LHCN-M2 (cell line): ENCODE measurements at regions not wholly inside any gene's neighbourhood (a gene's known extent, or its start where the extent isn't known, plus 50 kb on each side); places are given as distances from the start of the nearest gene placed in this dataset.

Source experiments
- DNase-seq: peaks from one replicate; pipeline ENCODE4 v3.0.0-alpha.2; 2012; ENCODE audit warnings: low read depth

GRCh38 chr9:78563269-78563668 is 266.3 kb downstream of the PSAT1 start:
- DNase-seq, result no peak

- DNase-seq, result no peak
Observed at GRCh38 chr9:78565481-78565880, 268.6 kb downstream of the PSAT1 start.

GRCh38 chr9:78566521-78566920 is 269.6 kb downstream of the PSAT1 start:
- DNase-seq, result peak; percentile 33

GRCh38 chr9:78566948-78567675 is 270.2 kb downstream of the PSAT1 start:
- DNase-seq, result peak; percentile 81

- peak; percentile 33 for DNase-seq
Observed at GRCh38 chr9:78567693-78568092, 270.8 kb downstream of the PSAT1 start.

- DNase-seq, result no peak
Observed at GRCh38 chr9:78568774-78569173, 271.8 kb downstream of the PSAT1 start.

GRCh38 chr9:78572266-78572665 is 275.3 kb downstream of the PSAT1 start:
- peak; percentile 27 for DNase-seq

- no peak for DNase-seq
Observed at GRCh38 chr9:78573205-78573604, 276.3 kb downstream of the PSAT1 start.

GRCh38 chr9:78573669-78574068 is 276.7 kb downstream of the PSAT1 start:
- DNase-seq, result no peak

- peak; percentile 74 for DNase-seq
Observed at GRCh38 chr9:78574354-78575045, 277.6 kb downstream of the PSAT1 start.

- DNase-seq, result no peak
Observed at GRCh38 chr9:78575081-78575480, 278.2 kb downstream of the PSAT1 start.

GRCh38 chr9:78575771-78576170 is 278.8 kb downstream of the PSAT1 start:
- DNase-seq, result no peak

- DNase-seq, result no peak
Observed at GRCh38 chr9:78577156-78577906, 280.4 kb downstream of the PSAT1 start.

- DNase-seq, result no peak
Observed at GRCh38 chr9:78578072-78578471, 281.1 kb downstream of the PSAT1 start.

GRCh38 chr9:78582821-78583220 is 285.9 kb downstream of the PSAT1 start:
- no peak for DNase-seq

- no peak for DNase-seq
Observed at GRCh38 chr9:78584589-78584988, 287.7 kb downstream of the PSAT1 start.

GRCh38 chr9:78585909-78586308 is 289.0 kb downstream of the PSAT1 start:
- DNase-seq, result no peak

- DNase-seq, result no peak
Observed at GRCh38 chr9:78590068-78590467, 293.1 kb downstream of the PSAT1 start.

- peak; percentile 82 for DNase-seq
Observed at GRCh38 chr9:78592811-78593210, 295.9 kb downstream of the PSAT1 start.

GRCh38 chr9:78595200-78595945 is 298.4 kb downstream of the PSAT1 start:
- peak; percentile 37 for DNase-seq

- no peak for DNase-seq
Observed at GRCh38 chr9:78596346-78596745, 299.4 kb downstream of the PSAT1 start.

- DNase-seq, result no peak
Observed at GRCh38 chr9:78598120-78598519, 301.2 kb downstream of the PSAT1 start.
